K562 (cell line): ENCODE measurements at regions not wholly inside any gene's neighbourhood (a gene's known extent, or its start where the extent isn't known, plus 50 kb on each side); places are given as distances from the start of the nearest gene placed in this dataset.

ENCODE experiments used
- ARID4B ChIP-seq: sonication (generic); formaldehyde crosslinking; IDR thresholded peaks from 2 replicates; pipeline ENCODE4 v1.8.0; 2022; ENCODE audit warnings: mild to moderate bottlenecking, missing genetic modification reagents
- CTCF ChIP-seq, 3 experiments: IDR thresholded peaks in 2 of 3; conservative IDR thresholded peaks in 1 of 3; 2 replicates each; pipeline ENCODE4 v1.5.1; 2011 to 2012; ENCODE audit warnings: low read length in 3 of 3, mild to moderate bottlenecking in 3 of 3, control low read depth in 2 of 3, improper control_type of control experiment in 1 of 3, inconsistent platforms in 1 of 3, low read depth in 1 of 3, mixed read lengths in 1 of 3, moderate library complexity in 1 of 3; ENCODE audit not compliant: insufficient read depth in 2 of 3
- POLR2A ChIP-seq: fragments of 450-650 bp; conservative IDR thresholded peaks from 2 replicates; pipeline ENCODE4 v1.6.1; 2016
- RCOR1 ChIP-seq, 2 experiments: IDR thresholded peaks; 2 replicates each; pipeline ENCODE4 v1.6.1; 2012; ENCODE audit warnings: low read depth in 2 of 2, low read length in 2 of 2, borderline replicate concordance in 1 of 2, improper control_type of control experiment in 1 of 2
- ZBTB12 ChIP-seq: fragments of 250-450 bp; sonication (Bioruptor Pico); IDR thresholded peaks from 2 replicates; pipeline ENCODE4 v1.4.0; 2020
- ZBTB33 ChIP-seq: sonication (generic); formaldehyde crosslinking; IDR thresholded peaks from 2 replicates; pipeline ENCODE4 v1.8.1; 2023; ENCODE audit warnings: mild to moderate bottlenecking, missing genetic modification reagents
- ZNF354B ChIP-seq: fragments of 250-450 bp; sonication (Bioruptor Pico); IDR thresholded peaks from 2 replicates; pipeline ENCODE4 v1.4.0; 2020

GRCh38 chr5:164296603-164297080 is 791.2 kb downstream of the MAT2B start:
- TF ChIP-seq ZBTB33 (CRISPR knock-in tag) (no peak), CTCF (IDR thresholded peaks at IDR 0.05 in 2 of 3, conservative IDR thresholded peaks at IDR 0.05 in 1 of 3; ENCODE audit: insufficient read depth in 2 of 3, low read depth in 1 of 3, low read length in 3 of 3) (no peak), ZBTB12 (CRISPR knock-in tag) (no peak), ARID4B (CRISPR knock-in tag) (no peak), RCOR1 (IDR thresholded peaks at IDR 0.05; ENCODE audit: borderline replicate concordance in 1 of 2, low read depth in 2 of 2, low read length in 2 of 2) (no peak), POLR2A (no peak), ZNF354B (CRISPR knock-in tag) (no peak)
